Endothelial cell (in vitro differentiated cells): ENCODE measurements at regions not wholly inside any gene's neighbourhood (a gene's known extent, or its start where the extent isn't known, plus 50 kb on each side); places are given as distances from the start of the nearest gene placed in this dataset.

Experiments used
- DNase-seq: peaks from one replicate; pipeline ENCODE4 v3.0.0; 2021; ENCODE audit warnings: low spot score
- H3K27ac Mint-ChIP-seq: one replicate; pipeline ENCODE4 v1.8.0; 2021; ENCODE audit warnings: mixed read lengths, inconsistent platforms; ENCODE audit not compliant: unreplicated experiment
- H3K27me3 Mint-ChIP-seq: one replicate; pipeline ENCODE4 v1.8.0; 2021; ENCODE audit warnings: mild to moderate bottlenecking, moderate library complexity, mixed read lengths, inconsistent platforms; ENCODE audit not compliant: unreplicated experiment
- H3K36me3 Mint-ChIP-seq: one replicate; pipeline ENCODE4 v1.8.0; 2021; ENCODE audit warnings: mild to moderate bottlenecking, low read depth, mixed read lengths, inconsistent platforms; ENCODE audit not compliant: unreplicated experiment
- H3K4me1 Mint-ChIP-seq: one replicate; pipeline ENCODE4 v1.8.0; 2021; ENCODE audit warnings: mild to moderate bottlenecking, mixed read lengths, inconsistent platforms; ENCODE audit not compliant: unreplicated experiment
- H3K4me3 Mint-ChIP-seq: one replicate; pipeline ENCODE4 v1.8.0; 2021; ENCODE audit warnings: mild to moderate bottlenecking, mixed read lengths, inconsistent platforms; ENCODE audit not compliant: unreplicated experiment
- H3K9me3 Mint-ChIP-seq: one replicate; pipeline ENCODE4 v1.8.0; 2021; ENCODE audit warnings: mixed read lengths, inconsistent platforms; ENCODE audit not compliant: unreplicated experiment
- TF ChIP-seq, protein P1 (sequence below): fragments of 200-600 bp; sonication (generic); IDR thresholded peaks from one replicate; pipeline ENCODE4 v1.5.0; 2021; ENCODE audit warnings: antibody characterized with exemption; ENCODE audit not compliant: unreplicated experiment

DNA sequence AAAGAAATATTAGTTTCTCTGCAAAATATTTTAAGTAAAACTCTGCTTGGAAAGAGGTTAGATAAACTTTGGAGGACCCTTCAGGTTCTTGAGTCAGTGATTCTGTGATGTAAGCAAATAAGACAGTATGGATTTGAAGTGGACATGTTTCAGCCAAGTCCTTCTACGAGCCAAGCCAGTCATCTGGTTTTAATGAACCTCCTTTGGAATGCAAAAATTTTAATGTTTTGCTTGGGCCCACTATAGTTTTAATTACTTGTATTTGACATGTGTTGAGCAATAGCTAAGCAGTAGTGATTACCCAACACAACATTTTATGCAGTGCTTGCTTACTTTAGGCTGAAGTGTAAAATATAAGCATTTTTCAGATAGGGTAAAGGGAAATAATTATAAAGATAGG, 296.3 kb upstream of the SEMA3D start:
- Mint-ChIP-seq H3K27ac (no peak overlapping the region), H3K4me3 (no peak overlapping the region), H3K36me3 (no peaks in the 10 kb centered on the region), H3K4me1 (no peaks in the 10 kb centered on the region), H3K9me3 (no peaks in the 10 kb centered on the region), H3K27me3 (no peaks in the 10 kb centered on the region)
- no peak for DNase-seq
- TF ChIP-seq, protein P1, sequence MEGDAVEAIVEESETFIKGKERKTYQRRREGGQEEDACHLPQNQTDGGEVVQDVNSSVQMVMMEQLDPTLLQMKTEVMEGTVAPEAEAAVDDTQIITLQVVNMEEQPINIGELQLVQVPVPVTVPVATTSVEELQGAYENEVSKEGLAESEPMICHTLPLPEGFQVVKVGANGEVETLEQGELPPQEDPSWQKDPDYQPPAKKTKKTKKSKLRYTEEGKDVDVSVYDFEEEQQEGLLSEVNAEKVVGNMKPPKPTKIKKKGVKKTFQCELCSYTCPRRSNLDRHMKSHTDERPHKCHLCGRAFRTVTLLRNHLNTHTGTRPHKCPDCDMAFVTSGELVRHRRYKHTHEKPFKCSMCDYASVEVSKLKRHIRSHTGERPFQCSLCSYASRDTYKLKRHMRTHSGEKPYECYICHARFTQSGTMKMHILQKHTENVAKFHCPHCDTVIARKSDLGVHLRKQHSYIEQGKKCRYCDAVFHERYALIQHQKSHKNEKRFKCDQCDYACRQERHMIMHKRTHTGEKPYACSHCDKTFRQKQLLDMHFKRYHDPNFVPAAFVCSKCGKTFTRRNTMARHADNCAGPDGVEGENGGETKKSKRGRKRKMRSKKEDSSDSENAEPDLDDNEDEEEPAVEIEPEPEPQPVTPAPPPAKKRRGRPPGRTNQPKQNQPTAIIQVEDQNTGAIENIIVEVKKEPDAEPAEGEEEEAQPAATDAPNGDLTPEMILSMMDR, result no peak

DNA sequence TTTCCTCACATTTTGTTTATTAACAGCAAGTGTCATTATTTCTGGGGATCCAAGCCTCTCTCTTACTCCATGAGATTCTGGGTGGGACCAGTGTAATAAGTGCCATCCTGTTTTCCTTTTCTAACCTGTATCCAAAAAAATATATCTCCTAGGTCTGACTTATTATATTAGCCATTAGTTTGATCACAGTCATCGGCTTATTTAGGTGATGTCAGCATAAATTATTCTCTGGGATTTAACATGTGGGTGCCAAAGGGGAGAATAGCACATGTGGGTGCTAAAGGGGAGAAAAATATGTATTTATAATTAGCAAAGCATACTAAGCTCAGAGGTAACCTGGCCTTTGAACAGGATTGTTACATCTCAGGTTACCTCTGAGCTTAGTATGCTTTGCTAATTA, 293.8 kb upstream of the SEMA3D start:
- TF ChIP-seq, protein P1, result no peak
- DNase-seq, result no peak
- Mint-ChIP-seq H3K27ac (no peak overlapping the region), H3K36me3 (no peaks in the 10 kb centered on the region), H3K27me3 (no peaks in the 10 kb centered on the region), H3K4me1 (no peaks in the 10 kb centered on the region), H3K4me3 (no peak overlapping the region), H3K9me3 (no peaks in the 10 kb centered on the region)

DNA sequence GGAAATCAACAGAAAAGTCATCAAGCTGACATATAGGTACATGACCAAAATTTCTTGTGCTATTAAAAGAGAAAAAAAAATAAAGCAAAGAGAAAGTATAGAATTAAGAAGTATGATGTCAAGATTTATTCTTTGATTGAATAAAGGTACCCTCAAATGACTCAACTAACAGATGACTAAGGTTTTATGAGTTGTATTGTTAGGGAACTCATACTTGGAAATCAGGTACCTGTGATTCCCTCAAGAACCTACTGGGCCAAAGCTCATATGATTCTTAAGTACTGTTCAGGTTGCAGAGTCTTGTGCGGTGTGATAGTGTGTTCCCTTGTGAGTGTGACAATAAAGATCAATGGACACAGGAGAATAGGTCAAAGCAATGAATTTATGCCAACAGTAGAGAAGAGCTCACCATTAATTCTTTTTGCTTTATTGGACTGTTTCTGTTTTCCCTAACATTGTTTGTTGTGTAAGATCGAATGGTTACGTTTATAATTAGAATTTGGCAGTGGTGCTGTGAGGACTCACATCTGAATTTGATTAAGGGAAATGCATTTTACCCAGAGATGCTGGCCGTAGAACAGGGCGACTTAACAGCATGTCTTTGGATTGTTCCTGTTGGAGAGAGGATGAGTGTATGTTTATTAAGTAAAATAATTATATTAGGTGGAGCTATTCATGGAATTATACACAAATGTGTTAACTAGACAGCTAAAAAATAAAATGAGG, 293.2 kb upstream of the SEMA3D start:
- no peaks in the 10 kb centered on the region for H3K9me3 Mint-ChIP-seq
- no peaks in the 10 kb centered on the region for H3K27me3 Mint-ChIP-seq
- H3K4me3 Mint-ChIP-seq, result no peak overlapping the region
- no peaks in the 10 kb centered on the region for H3K4me1 Mint-ChIP-seq
- TF ChIP-seq, protein P1, result no peak
- DNase-seq, result no peak
- no peaks in the 10 kb centered on the region for H3K36me3 Mint-ChIP-seq
- no peak overlapping the region for H3K27ac Mint-ChIP-seq

DNA sequence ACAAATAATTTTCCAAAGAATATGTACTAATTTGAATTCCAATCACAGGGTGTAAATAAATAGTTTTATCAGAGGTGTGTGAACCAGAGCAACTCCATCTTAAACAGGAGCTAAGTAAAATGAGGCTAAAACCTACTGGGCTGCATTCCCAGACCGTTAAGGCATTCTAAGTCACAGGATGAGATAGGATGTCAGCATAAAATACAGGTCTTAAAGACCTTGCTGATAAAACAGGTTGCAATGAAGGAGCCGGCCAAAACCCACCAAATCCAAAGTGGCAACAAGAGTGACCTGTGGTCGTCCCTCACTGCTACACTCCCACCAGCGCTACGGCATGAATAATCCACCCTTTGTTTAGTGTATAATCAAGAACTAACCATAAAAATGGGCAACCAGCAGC, 291.7 kb upstream of the SEMA3D start:
- no peak for DNase-seq

DNA sequence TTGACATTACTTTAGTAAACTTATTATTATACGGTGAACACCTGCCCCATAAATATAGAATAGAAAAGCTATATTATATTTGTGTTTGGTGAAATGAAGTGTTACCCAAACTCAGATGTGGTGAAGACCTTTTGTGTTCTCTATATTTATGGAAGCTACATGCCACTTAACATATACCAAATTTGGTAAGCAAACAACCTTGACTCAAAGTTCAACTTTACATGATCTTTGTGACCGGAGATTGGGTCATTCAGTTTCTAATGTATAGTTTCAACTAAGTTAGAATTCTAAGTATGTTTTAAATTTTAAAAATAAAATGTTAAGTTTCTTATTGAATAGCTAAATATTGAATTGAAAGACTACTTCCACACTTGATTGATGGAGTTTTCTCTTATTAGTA, 288.6 kb upstream of the SEMA3D start:
- H3K36me3 Mint-ChIP-seq, result no peaks in the 10 kb centered on the region
- H3K4me1 Mint-ChIP-seq, result peaks cover 2% of the 10 kb centered on the region
- TF ChIP-seq, protein P1, result no peak
- no peak for DNase-seq
- no peaks in the 10 kb centered on the region for H3K9me3 Mint-ChIP-seq
- no peaks in the 10 kb centered on the region for H3K27me3 Mint-ChIP-seq
- H3K27ac Mint-ChIP-seq, result no peak overlapping the region
- no peak overlapping the region for H3K4me3 Mint-ChIP-seq

More for the DNA sequence above, 291.7 kb upstream of the SEMA3D start:
- H3K36me3 Mint-ChIP-seq, result no peaks in the 10 kb centered on the region
- TF ChIP-seq, protein P1, result no peak
- no peaks in the 10 kb centered on the region for H3K9me3 Mint-ChIP-seq
- H3K4me3 Mint-ChIP-seq, result no peak overlapping the region
- no peaks in the 10 kb centered on the region for H3K4me1 Mint-ChIP-seq
- H3K27ac Mint-ChIP-seq, result no peak overlapping the region
- H3K27me3 Mint-ChIP-seq, result no peaks in the 10 kb centered on the region
